ENCODE measurements at regions not wholly inside any gene's neighbourhood (a gene's known extent, or its start where the extent isn't known, plus 50 kb on each side); places are given as distances from the start of the nearest gene placed in this dataset.

DNA sequence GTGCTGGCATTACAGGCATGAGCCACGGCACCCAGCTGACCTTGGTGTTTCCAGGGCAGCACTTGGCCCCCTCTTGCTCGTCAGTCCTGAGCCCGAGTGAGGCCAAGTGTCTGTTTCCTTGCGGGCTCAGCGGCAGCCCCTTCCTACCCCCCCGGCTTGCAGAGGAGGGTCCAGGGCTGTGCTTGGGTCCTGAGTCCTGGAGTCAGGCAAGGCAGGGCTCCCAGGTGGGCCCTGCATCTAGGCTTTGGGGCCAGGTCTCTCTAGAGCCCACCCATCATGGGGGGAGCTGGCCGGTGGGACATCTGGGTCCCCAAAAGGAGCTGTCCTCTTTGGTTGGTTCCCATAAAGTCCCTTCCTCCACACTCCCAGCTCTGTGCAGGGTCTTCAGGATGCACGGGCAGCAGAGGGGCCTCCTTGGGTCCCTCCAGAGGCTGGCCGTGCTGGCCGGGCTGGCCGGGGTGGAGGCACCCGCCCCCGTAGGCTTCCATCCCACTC lies 63.7 kb upstream of the HPCAL1 start:
- TF ChIP-seq, protein P1, sequence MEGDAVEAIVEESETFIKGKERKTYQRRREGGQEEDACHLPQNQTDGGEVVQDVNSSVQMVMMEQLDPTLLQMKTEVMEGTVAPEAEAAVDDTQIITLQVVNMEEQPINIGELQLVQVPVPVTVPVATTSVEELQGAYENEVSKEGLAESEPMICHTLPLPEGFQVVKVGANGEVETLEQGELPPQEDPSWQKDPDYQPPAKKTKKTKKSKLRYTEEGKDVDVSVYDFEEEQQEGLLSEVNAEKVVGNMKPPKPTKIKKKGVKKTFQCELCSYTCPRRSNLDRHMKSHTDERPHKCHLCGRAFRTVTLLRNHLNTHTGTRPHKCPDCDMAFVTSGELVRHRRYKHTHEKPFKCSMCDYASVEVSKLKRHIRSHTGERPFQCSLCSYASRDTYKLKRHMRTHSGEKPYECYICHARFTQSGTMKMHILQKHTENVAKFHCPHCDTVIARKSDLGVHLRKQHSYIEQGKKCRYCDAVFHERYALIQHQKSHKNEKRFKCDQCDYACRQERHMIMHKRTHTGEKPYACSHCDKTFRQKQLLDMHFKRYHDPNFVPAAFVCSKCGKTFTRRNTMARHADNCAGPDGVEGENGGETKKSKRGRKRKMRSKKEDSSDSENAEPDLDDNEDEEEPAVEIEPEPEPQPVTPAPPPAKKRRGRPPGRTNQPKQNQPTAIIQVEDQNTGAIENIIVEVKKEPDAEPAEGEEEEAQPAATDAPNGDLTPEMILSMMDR (IDR thresholded peaks at IDR 0.05; ENCODE audit: poor library complexity) = no peak
- no peak for TF ChIP-seq EZH2phosphoT487 (IDR thresholded peaks at IDR 0.05; ENCODE audit: low read depth, severe bottlenecking, unreplicated experiment)

Measured in hepatocyte (in vitro differentiated cells).